ENCODE measurements at regions not wholly inside any gene's neighbourhood (a gene's known extent, or its start where the extent isn't known, plus 50 kb on each side); places are given as distances from the start of the nearest gene placed in this dataset.

DNA sequence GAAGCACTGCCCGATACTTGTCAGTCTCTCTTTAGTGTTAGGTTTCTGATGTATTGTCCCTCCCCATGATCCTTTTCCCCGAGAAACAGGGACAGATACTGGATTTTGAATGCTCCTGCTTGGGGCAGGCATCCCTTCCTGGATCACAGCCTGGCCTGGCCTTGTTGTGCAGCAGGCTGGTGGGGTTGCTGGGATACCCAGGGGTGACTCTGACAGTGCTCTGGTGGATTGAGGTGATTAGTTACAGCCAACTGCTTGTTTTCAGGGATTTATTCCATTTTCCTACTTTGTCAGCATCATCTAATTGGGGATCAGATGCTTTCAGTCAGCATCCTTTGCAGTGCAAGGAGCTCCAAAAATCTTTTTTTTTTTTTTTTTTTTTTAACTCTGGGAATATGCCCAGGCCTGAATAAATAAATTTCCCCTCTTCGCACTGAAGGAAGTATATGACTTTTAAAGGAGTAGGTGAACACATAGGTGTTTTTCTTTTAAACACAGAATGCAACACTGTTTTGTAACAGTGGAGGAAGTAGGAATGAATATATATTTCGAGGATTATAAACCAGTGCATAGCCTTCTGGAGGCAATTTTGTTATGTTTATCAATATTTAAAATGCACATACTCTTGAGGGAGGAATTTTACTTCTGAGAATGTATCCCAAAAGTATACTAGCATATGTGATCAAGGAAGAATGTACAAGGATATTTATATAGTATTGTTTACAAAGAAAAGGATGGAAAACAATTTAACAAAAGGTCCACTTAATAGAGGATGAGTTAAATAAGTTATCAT is 127.3 kb upstream of the ELL2 start:
- no peak for TF ChIP-seq YY1 (tag by site-specific recombination; IDR thresholded peaks at IDR 0.05)
- no peak for TF ChIP-seq ZNF341 (tag by site-specific recombination; IDR thresholded peaks at IDR 0.05; ENCODE audit: low read depth)
